Pancreas (tissue), 10 donors: ENCODE measurements at regions not wholly inside any gene's neighbourhood (a gene's known extent, or its start where the extent isn't known, plus 50 kb on each side); places are given as distances from the start of the nearest gene placed in this dataset.

Experiments
- ATAC-seq, 4 donors: fragments of 200-7000 bp; cut with Tn5 transposase; one replicate each; pipeline versions ENCODE4 v1.8.0 to v1.9.1; 2020; ENCODE audit warnings: mild to moderate bottlenecking in 4 of 4, moderate library complexity in 4 of 4
- DNase-seq, 6 donors: peaks; one replicate each; pipeline ENCODE4 v3.0.0-alpha.2; 2020
- FAIRE-seq: peaks from 2 replicates; lab custom pipeline; 2012; peaks lifted over from hg19 to GRCh38; lab: Jason Lieb, UNC
- H3K27ac ChIP-seq, 4 donors: fragments of 200-600 bp; sonication (generic); 1 replicate in 3 of 4; 2 replicates in 1 of 4; pipeline versions ENCODE4 v1.5.0 to v1.8.0; 2020
- H3K27me3 ChIP-seq, 4 donors: fragments of 200-600 bp; one replicate each; pipeline ENCODE4 v1.8.0; 2021
- H3K36me3 ChIP-seq, 3 donors: fragments of 200-600 bp; sonication (generic) in 1 of 3; one replicate each; pipeline versions ENCODE4 v1.5.0 to v1.8.0; 2020 to 2021
- H3K4me1 ChIP-seq, 3 donors: fragments of 200-600 bp; one replicate each; pipeline ENCODE4 v1.8.0; 2021
- H3K4me3 ChIP-seq, 4 donors: fragments of 200-600 bp; sonication (generic) in 2 of 4; one replicate each; pipeline versions ENCODE4 v1.5.0 to v1.8.0; 2020 to 2021
- H3K9me3 ChIP-seq, 4 donors: fragments of 200-600 bp; one replicate each; pipeline ENCODE4 v1.8.0; 2021
- CTCF ChIP-seq, 4 donors: fragments of 200-600 bp; sonication (generic) in 3 of 4; IDR thresholded peaks; one replicate each; pipeline versions ENCODE4 v1.5.0 to v1.8.0; 2021; ENCODE audit warnings: antibody characterized with exemption in 4 of 4
- WGBS, 2 donors: extraction: QIAGEN DNeasy Blood & Tissue Kit; methylation state at CpG; one replicate each; pipeline ENCODE4 v1.1.7; 2013; 5-methylcytosine and 5-hydroxymethylcytosine counted together
- intact Hi-C, 3 donors: fragments of 100-400 bp; cut with DNase I; formaldehyde crosslinking; loops; one replicate each; pipeline versions ENCODE4 v1.11.1 to v1.14.2; 2022
- donor health status: healthy with polysubstance abuse.
- donor health status: DM: no; HTN: no; CAD: no; lungs with moderate emphysema.
- donor health status: DM: no; HTN: no; CAD: no.
- donor health status: control.
- donor health status: control.
- donor health status: Bipolar disorder and iron deficiency.
- donor health status: DM: yes; HTN: yes; CAD: no.
- donor health status: DM: no; HTN: no; CAD: no.
- donor health status: DM: no; HTN: no; CAD: no.
- donor health status: DM: yes; HTN: yes; CAD: no.

- no peak overlapping the region for H3K4me3 ChIP-seq
- intact Hi-C loops, result no loop called here
- FAIRE-seq (no peak), DNase-seq (peak in 3 of 6 donors; percentile 4 to 40 (median 18)), ATAC-seq (peak in 3 of 4 donors; percentile 69 to 78 (median 77))
- H3K4me1 ChIP-seq, result no peaks in the 10 kb centered on the region
- TF ChIP-seq CTCF (IDR thresholded peaks at IDR 0.05), result peak in 3 of 4 donors; percentile 34 to 58 (median 46)
- H3K27me3 ChIP-seq, result no peaks in the 10 kb centered on the region
- no peaks in the 10 kb centered on the region for H3K36me3 ChIP-seq
- WGBS, 2 donors, result 1 to 2% methylated on average over 3 of the region's 3 CpGs
- H3K27ac ChIP-seq, result no peak overlapping the region
- H3K9me3 ChIP-seq, result no peaks in the 10 kb centered on the region
Observed at GRCh38 chr18:68623342-68623741, 91.6 kb downstream of the TMX3 start.

- Histone ChIP-seq H3K4me1 (no peaks in the 10 kb centered on the region), H3K27me3 (peaks cover 0 to 3% (median 0%) of the 10 kb centered on the region in 4 donors), H3K36me3 (no peaks in the 10 kb centered on the region), H3K9me3 (no peaks in the 10 kb centered on the region), H3K27ac (no peak overlapping the region), H3K4me3 (no peak overlapping the region)
- ATAC-seq (no peak), DNase-seq (no peak), FAIRE-seq (no peak)
- intact Hi-C loops, result no loop called here
- 60 to 66% methylated on average over 4 of the region's 4 CpGs for WGBS, 2 donors
- no peak for TF ChIP-seq CTCF (IDR thresholded peaks at IDR 0.05)
Observed at GRCh38 chr18:68611311-68611710, 103.6 kb downstream of the TMX3 start.

- Histone ChIP-seq H3K36me3 (no peaks in the 10 kb centered on the region), H3K27ac (no peak overlapping the region), H3K4me1 (no peaks in the 10 kb centered on the region), H3K4me3 (no peak overlapping the region), H3K9me3 (no peaks in the 10 kb centered on the region), H3K27me3 (peaks cover 0 to 3% (median 0%) of the 10 kb centered on the region in 4 donors)
- intact Hi-C loops, result no loop called here
- 48 to 51% methylated on average over 6 of the region's 6 CpGs for WGBS, 2 donors
- ATAC-seq (no peak), FAIRE-seq (no peak), DNase-seq (no peak)
- TF ChIP-seq CTCF (IDR thresholded peaks at IDR 0.05), result no peak
Observed at GRCh38 chr18:68608851-68609490, 105.9 kb downstream of the TMX3 start.

GRCh38 chr18:68607852-68608251, 107.1 kb downstream of the TMX3 start:
- ATAC-seq (no peak), FAIRE-seq (no peak), DNase-seq (no peak)
- H3K27me3 ChIP-seq, result peaks cover 0 to 3% (median 0%) of the 10 kb centered on the region in 4 donors
- H3K4me3 ChIP-seq, result no peak overlapping the region
- no peaks in the 10 kb centered on the region for H3K4me1 ChIP-seq
- TF ChIP-seq CTCF (IDR thresholded peaks at IDR 0.05), result no peak
- H3K27ac ChIP-seq, result no peak overlapping the region
- WGBS, 2 donors, result 91 to 95% methylated on average over 2 of the region's 2 CpGs
- intact Hi-C loops, result no loop called here
- H3K9me3 ChIP-seq, result no peaks in the 10 kb centered on the region
- H3K36me3 ChIP-seq, result no peaks in the 10 kb centered on the region

- ATAC-seq, result no peak
- H3K4me3 ChIP-seq, result no peak overlapping the region
- H3K27ac ChIP-seq, result no peak overlapping the region
- DNase-seq, result no peak
- TF ChIP-seq CTCF (IDR thresholded peaks at IDR 0.05), result no peak
- WGBS, 2 donors, result 20 to 38% methylated on average over 1 of the region's 1 CpG
- intact Hi-C loops, result no loop called here
- no peaks in the 10 kb centered on the region for H3K36me3 ChIP-seq
- H3K27me3 ChIP-seq, result no peaks in the 10 kb centered on the region
- no peaks in the 10 kb centered on the region for H3K4me1 ChIP-seq
- FAIRE-seq, result no peak
- no peaks in the 10 kb centered on the region for H3K9me3 ChIP-seq
Observed at GRCh38 chr18:68604256-68604655, 110.7 kb downstream of the TMX3 start.
